Tibial nerve (tissue), 4 donors: ENCODE measurements at regions not wholly inside any gene's neighbourhood (a gene's known extent, or its start where the extent isn't known, plus 50 kb on each side); places are given as distances from the start of the nearest gene placed in this dataset.

ENCODE experiments used
- DNase-seq, 2 donors: peaks; one replicate each; pipeline ENCODE4 v3.0.0-alpha.2; 2019; ENCODE audit warnings: low spot score in 2 of 2
- H3K27ac ChIP-seq, 4 donors: fragments of 200-600 bp; sonication (generic) in 3 of 4; one replicate each; pipeline ENCODE4 v1.5.1; 2017 to 2019; ENCODE audit warnings: mild to moderate bottlenecking in 1 of 4
- H3K27me3 ChIP-seq, 2 donors: fragments of 200-600 bp; sonication (generic) in 1 of 2; one replicate each; pipeline versions ENCODE4 v1.5.1 to v1.6.0; 2017 to 2019
- H3K36me3 ChIP-seq, 3 donors: fragments of 200-600 bp; sonication (generic); one replicate each; pipeline ENCODE4 v1.5.1; 2018 to 2019
- H3K4me1 ChIP-seq, 4 donors: fragments of 200-600 bp; sonication (generic) in 3 of 4; one replicate each; pipeline ENCODE4 v1.5.1; 2017 to 2019
- H3K4me3 ChIP-seq, 4 donors: fragments of 200-600 bp; sonication (generic) in 3 of 4; one replicate each; pipeline ENCODE4 v1.5.1; 2017 to 2019; ENCODE audit warnings: mild to moderate bottlenecking in 1 of 4, moderate library complexity in 1 of 4
- H3K9me3 ChIP-seq, 4 donors: fragments of 200-600 bp; sonication (generic) in 3 of 4; one replicate each; pipeline ENCODE4 v1.5.1; 2017 to 2019
- CTCF ChIP-seq, 5 experiments: fragments of 200-600 bp in 3 of 5; fragments of 450-650 bp in 2 of 5; sonication (generic) in 3 of 5; IDR thresholded peaks; one replicate each; pipeline ENCODE4 v1.5.1; 2016 to 2019; ENCODE audit warnings: antibody characterized with exemption in 5 of 5, mild to moderate bottlenecking in 3 of 5, moderate library complexity in 2 of 5
- EP300 ChIP-seq, 2 donors: sonication (generic); formaldehyde crosslinking; IDR thresholded peaks; one replicate each; pipeline ENCODE4 v1.6.1; 2017; ENCODE audit warnings: antibody characterized with exemption in 2 of 2, mild to moderate bottlenecking in 1 of 2
- POLR2A ChIP-seq, 2 donors: fragments of 450-650 bp; IDR thresholded peaks; one replicate each; pipeline ENCODE4 v1.6.1; 2017; ENCODE audit warnings: antibody characterized with exemption in 2 of 2, mild to moderate bottlenecking in 2 of 2, moderate library complexity in 2 of 2
- WGBS, 2 donors: methylation state at CpG; one replicate each; pipeline ENCODE4 v1.1.5; 2018; 5-methylcytosine and 5-hydroxymethylcytosine counted together

- WGBS, 2 donors = 81 to 88% methylated on average over 3 of the region's 3 CpGs
- TF ChIP-seq POLR2A (IDR thresholded peaks at IDR 0.05) = no peak
- TF ChIP-seq EP300 (IDR thresholded peaks at IDR 0.05) = no peak
- TF ChIP-seq CTCF (IDR thresholded peaks at IDR 0.05) = no peak
Measured at GRCh38 chr22:34294986-34295385, 374.7 kb upstream of the LARGE1 start.

GRCh38 chr22:34296461-34296860 lies 376.2 kb upstream of the LARGE1 start:
- no peak overlapping the region for H3K27ac ChIP-seq
- no peaks in the 10 kb centered on the region for H3K36me3 ChIP-seq
- H3K27me3 ChIP-seq = no peaks in the 10 kb centered on the region
- H3K4me1 ChIP-seq = no peaks in the 10 kb centered on the region
- H3K4me3 ChIP-seq = no peak overlapping the region
- WGBS, 2 donors = 70 to 75% methylated on average over 2 of the region's 2 CpGs
- H3K9me3 ChIP-seq = no peaks in the 10 kb centered on the region
- no peak for DNase-seq
- no peak for TF ChIP-seq EP300 (IDR thresholded peaks at IDR 0.05)
- no peak for TF ChIP-seq CTCF (IDR thresholded peaks at IDR 0.05)
- TF ChIP-seq POLR2A (IDR thresholded peaks at IDR 0.05) = no peak

More at GRCh38 chr22:34294986-34295385, 374.7 kb upstream of the LARGE1 start:
- DNase-seq = no peak
- no peaks in the 10 kb centered on the region for H3K36me3 ChIP-seq
- no peak overlapping the region for H3K4me3 ChIP-seq
- no peaks in the 10 kb centered on the region for H3K27me3 ChIP-seq
- no peak overlapping the region for H3K27ac ChIP-seq
- no peaks in the 10 kb centered on the region for H3K4me1 ChIP-seq
- H3K9me3 ChIP-seq = no peaks in the 10 kb centered on the region

GRCh38 chr22:34297536-34298120 lies 377.4 kb upstream of the LARGE1 start:
- WGBS, 2 donors = 83 to 95% methylated on average over 1 of the region's 1 CpG
- H3K4me1 ChIP-seq = no peaks in the 10 kb centered on the region
- no peak overlapping the region for H3K4me3 ChIP-seq
- H3K27ac ChIP-seq = no peak overlapping the region
- DNase-seq = no peak
- H3K36me3 ChIP-seq = no peaks in the 10 kb centered on the region
- H3K9me3 ChIP-seq = no peaks in the 10 kb centered on the region
- TF ChIP-seq CTCF (IDR thresholded peaks at IDR 0.05) = no peak
- H3K27me3 ChIP-seq = no peaks in the 10 kb centered on the region

- H3K4me1 ChIP-seq = no peaks in the 10 kb centered on the region
- no peak overlapping the region for H3K27ac ChIP-seq
- H3K4me3 ChIP-seq = no peak overlapping the region
- H3K27me3 ChIP-seq = no peaks in the 10 kb centered on the region
- TF ChIP-seq POLR2A (IDR thresholded peaks at IDR 0.05) (no peak), EP300 (IDR thresholded peaks at IDR 0.05) (no peak), CTCF (IDR thresholded peaks at IDR 0.05) (no peak)
- H3K36me3 ChIP-seq = no peaks in the 10 kb centered on the region
- DNase-seq = no peak
- H3K9me3 ChIP-seq = no peaks in the 10 kb centered on the region
- WGBS, 2 donors = 59 to 78% methylated on average over 1 of the region's 1 CpG
Measured at GRCh38 chr22:34299496-34299895, 379.2 kb upstream of the LARGE1 start.

GRCh38 chr22:34301569-34301968 lies 381.3 kb upstream of the LARGE1 start:
- Histone ChIP-seq H3K4me1 (no peaks in the 10 kb centered on the region), H3K36me3 (no peaks in the 10 kb centered on the region), H3K27me3 (no peaks in the 10 kb centered on the region), H3K27ac (no peak overlapping the region), H3K4me3 (no peak overlapping the region), H3K9me3 (no peaks in the 10 kb centered on the region)
- TF ChIP-seq CTCF (IDR thresholded peaks at IDR 0.05) = no peak
- no peak for TF ChIP-seq POLR2A (IDR thresholded peaks at IDR 0.05)
- TF ChIP-seq EP300 (IDR thresholded peaks at IDR 0.05) = no peak
- no peak for DNase-seq
